ENCODE measurements at regions not wholly inside any gene's neighbourhood (a gene's known extent, or its start where the extent isn't known, plus 50 kb on each side); places are given as distances from the start of the nearest gene placed in this dataset.

DNA sequence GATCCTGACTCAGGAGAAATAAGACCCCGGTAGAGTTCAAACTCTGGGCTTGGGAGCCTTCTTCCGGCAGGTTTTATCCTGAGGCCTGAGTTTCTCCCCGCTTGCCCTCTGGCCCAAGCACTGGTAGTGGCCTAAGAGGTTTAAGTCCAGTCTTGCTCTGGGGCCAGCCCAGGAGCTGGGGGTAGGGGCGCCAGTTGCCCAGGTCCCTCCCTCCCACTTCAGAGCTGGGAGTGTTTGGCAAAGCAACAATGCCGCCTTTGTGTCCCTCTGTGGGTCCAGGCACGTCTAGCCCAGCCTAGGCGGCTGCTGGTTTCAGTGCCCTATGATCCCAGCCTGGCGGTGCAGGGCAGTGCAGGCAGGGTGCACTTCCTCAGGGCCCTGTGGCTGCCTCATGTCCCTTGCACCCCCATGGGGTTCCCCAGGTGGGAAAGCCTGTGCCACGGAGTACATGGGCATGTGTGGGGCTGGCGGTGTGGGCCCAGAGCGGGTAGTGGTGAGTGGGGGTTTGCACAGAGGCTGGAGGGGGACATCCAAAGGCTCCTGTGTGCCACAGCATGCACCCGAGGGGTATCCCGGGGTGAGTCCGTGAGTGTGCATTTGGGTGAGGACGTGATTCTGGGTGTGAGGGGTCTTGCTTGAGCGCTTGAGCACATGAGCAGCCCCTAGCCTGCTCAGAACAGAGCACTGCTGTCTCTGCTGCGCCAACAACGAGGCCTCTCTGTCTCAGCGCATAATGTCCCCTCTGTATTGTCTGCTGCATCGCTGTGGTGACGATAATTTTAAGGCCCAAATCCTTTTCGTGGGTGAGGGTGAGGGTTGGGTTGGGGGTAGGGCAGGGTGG is 61.7 kb upstream of the PSD2 start:
- TF ChIP-seq, protein P1, sequence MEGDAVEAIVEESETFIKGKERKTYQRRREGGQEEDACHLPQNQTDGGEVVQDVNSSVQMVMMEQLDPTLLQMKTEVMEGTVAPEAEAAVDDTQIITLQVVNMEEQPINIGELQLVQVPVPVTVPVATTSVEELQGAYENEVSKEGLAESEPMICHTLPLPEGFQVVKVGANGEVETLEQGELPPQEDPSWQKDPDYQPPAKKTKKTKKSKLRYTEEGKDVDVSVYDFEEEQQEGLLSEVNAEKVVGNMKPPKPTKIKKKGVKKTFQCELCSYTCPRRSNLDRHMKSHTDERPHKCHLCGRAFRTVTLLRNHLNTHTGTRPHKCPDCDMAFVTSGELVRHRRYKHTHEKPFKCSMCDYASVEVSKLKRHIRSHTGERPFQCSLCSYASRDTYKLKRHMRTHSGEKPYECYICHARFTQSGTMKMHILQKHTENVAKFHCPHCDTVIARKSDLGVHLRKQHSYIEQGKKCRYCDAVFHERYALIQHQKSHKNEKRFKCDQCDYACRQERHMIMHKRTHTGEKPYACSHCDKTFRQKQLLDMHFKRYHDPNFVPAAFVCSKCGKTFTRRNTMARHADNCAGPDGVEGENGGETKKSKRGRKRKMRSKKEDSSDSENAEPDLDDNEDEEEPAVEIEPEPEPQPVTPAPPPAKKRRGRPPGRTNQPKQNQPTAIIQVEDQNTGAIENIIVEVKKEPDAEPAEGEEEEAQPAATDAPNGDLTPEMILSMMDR (conservative IDR thresholded peaks at IDR 0.05; ENCODE audit: low read depth, low read length) = no peak
- no peak for DNase-seq (ENCODE audit: low read depth)
- no peak overlapping the region for H3K4me3 ChIP-seq (ENCODE audit: low read depth, low read length)

DNA sequence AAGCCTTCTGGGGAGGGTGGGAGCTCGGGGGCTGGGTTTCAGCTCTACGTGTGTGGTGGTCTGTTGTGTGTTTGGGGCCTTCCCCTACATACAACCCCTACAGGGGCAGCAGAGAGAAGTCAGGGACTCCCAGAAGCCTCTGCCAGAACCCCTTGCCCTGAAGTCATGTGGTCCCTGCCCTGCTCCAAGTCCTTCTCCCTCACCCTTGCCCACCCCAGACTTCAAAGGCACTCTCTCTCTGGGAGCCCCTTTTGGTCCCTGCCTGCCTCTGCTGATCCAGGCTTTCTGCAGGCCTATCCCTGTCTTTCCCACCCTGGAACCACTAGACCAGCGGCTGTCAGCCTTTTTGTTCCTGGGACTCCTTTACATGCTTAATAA is 61.1 kb upstream of the PSD2 start:
- TF ChIP-seq, protein P1 (conservative IDR thresholded peaks at IDR 0.05; ENCODE audit: low read depth, low read length) = no peak
- no peak for DNase-seq (ENCODE audit: low read depth)
- no peak overlapping the region for H3K4me3 ChIP-seq (ENCODE audit: low read depth, low read length)

DNA sequence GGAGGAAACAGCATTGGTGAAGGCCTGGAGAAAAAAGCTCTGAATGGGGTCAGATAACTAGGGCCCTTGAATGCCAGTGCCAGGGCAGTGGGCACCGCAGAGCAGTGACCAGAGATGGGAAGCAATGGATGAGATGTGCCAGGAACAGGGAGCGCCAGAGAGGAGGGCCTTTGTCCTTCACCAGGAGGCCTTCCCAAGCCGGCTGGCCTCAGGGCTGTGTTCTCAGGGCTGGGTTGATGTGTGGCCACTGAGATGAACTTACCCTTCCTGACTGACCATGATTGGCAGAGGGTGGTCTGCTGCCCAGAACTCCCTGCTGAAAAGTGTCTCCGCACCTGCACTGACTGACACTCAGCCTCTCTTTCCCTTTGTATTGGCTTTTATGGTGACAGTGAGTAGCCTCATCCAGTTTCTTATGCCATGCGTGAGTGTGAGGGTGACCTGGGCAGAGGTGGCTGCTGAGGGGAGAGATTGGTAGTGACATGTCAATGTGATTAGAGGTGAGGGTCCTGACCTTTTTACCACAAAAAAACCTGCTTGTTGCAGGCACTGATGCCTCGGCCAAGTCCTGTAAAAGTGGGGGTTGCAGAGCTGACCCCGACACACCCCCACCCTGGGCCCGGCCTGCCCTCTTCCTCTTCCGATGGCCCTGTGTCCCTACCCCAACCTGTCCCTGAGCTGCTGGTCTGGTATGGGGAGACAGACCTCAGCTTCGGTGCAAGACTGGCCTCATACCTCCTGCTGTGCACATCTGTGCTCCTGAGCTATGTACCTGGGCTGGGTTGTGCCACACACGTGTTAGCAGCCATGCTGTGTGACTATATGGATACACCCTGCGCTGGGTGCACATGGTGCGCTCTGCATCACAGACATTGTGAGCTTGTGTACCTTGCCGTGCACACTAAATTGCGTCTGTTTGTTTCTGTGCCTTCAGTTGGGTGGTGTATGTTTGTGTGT is 57.1 kb upstream of the PSD2 start:
- TF ChIP-seq, protein P1 (conservative IDR thresholded peaks at IDR 0.05; ENCODE audit: low read depth, low read length) = no peak
- DNase-seq (ENCODE audit: low read depth) = no peak
- no peak overlapping the region for H3K4me3 ChIP-seq (ENCODE audit: low read depth, low read length)

DNA sequence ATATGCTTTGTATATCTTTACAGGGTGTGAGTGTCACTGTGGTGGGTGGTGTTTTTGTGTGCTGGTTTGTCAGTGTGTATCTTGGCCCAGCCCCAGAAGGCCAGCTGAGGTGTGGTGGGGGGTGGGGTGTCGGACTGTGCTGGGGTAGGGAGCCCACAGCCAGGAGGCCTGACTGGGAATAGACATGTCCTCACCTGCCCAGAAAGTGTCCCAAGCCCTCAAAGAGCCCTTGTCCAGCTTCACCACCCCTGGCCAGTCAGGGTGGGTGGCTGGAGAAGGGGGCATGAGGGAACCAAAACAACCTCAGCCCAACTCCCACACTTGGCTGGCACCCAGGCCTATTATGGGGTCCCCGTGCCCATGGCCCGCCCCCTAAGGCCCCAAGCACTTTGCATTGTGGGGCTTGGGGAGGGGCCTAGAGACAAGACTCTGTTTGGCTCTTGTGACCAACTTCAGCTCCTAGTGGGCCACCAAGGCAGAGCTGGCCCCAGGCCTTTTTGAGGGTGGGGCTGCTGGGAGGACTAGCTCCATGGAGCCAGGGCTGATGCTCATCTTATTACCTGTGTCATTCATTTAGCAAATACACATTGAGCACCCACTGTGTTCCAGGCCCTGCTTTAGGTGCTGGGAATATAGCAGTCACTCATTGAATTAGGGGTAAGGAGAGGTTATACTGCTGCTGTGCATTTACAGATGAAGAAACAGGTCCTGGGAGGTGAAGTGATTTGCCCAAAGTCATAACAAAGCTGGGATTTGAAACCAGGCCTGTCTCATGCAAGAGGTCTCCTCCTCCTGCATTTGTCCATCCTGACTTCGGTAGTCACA is 56.2 kb upstream of the PSD2 start:
- no peak for DNase-seq (ENCODE audit: low read depth)
- H3K4me3 ChIP-seq (ENCODE audit: low read depth, low read length) = no peak overlapping the region
- TF ChIP-seq, protein P1 (conservative IDR thresholded peaks at IDR 0.05; ENCODE audit: low read depth, low read length) = no peak

DNA sequence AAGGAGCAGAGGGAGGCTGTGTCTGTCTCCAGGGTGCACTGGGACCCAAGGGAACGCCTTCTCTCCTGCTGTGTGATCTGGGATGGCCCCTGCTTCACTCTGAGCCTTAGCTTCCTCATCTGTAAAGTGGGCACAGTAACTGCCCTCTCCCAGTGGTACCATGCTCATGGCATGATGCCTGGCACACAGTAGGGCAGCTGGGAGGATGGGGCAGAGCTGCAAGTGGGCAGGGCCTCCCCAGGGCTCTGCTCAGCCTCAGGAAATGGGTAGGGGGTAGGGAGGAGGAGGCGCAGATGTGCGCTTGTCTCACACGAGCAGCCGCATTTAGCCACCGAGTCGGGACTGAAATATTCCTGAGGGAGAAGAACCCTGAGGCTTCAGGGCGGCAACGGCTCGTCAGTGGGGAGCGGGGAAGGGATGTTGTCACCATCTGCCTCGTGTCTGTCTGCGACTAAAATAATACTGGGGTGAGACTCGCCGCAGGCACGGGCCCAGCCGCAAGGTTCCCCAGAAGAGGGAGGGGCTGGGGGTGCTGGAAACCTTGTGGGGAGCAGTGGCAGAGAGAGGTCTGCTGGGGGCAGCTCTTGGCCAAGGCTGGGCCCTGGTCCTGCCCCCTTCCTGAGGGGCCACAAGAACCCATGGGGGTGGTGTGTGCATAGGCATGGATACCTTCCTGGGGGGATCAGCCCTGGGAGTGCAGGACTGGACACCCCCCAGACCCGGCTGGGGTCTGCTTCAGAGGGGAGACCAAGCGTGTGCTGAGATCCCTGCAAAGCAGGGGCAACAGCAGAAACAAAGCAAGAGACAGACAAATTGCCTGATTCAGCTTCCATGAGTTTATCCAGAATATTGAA is 55.2 kb upstream of the PSD2 start:
- DNase-seq (ENCODE audit: low read depth) = no peak
- no peak overlapping the region for H3K4me3 ChIP-seq (ENCODE audit: low read depth, low read length)
- TF ChIP-seq, protein P1 (conservative IDR thresholded peaks at IDR 0.05; ENCODE audit: low read depth, low read length) = no peak
